Glomerular endothelial cell (primary cell): ENCODE measurements at regions not wholly inside any gene's neighbourhood (a gene's known extent, or its start where the extent isn't known, plus 50 kb on each side); places are given as distances from the start of the nearest gene placed in this dataset.
A peak's percentile ranks its signal among the peaks of the same experiment; 100 is the strongest.

ENCODE experiments used
- DNase-seq: peaks from one replicate; pipeline ENCODE4 v3.0.0-alpha.2; 2011; ENCODE audit warnings: low read depth, low spot score; ENCODE audit errors: extremely low read depth

DNA sequence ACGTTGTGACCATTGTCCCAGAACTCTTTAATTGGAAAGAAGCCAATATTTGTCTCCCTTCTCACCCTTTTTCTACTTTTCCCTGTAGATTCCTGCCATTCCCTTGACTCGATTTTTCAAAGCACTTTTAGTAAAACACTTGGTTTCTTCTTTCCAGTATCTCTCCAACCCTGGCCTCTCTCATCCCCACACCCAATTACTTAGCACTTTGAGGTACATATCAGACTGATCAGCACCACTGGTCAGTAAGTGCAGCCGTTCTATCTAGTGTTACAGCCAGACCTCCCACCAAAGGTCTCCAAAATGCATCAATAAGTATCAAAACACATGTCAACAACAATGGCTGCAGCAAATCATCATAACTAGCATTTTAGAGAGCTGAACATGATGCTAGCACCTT lies 141.9 kb downstream of the BTG1 start:
- no peak for DNase-seq

DNA sequence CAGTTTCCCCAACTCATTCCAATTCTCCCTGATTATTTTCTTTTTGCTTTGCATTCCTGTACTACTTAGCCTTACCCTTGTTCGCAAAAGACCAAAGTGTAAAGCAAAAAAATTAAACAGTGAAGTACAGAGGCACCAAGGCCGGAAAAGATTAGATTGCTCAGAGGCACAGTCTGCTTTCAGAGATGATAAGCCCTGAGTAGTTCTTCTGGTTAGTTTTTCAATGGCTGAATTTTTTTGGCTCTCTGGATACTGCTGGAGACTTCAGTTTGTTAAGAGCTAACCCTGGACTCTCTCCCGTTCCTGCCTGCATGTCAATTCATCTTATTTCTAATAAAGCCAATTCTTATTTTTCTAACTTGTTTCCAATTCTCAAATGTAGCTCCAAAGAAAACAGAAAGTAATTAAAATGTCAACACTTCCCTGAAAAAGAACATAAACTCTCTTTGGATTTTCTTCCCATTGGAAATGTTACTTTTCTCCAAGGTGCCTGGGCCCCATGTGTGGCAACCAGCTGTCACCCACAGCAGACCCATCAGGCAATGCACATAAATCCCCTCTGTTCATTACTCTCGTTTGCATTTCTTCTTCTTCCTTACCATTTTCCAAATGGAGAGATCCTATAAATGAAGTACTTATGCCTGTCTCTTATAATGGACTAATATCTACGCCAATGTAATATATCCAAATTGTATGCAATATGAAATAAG lies 142.8 kb downstream of the BTG1 start:
- DNase-seq = no peak

DNA sequence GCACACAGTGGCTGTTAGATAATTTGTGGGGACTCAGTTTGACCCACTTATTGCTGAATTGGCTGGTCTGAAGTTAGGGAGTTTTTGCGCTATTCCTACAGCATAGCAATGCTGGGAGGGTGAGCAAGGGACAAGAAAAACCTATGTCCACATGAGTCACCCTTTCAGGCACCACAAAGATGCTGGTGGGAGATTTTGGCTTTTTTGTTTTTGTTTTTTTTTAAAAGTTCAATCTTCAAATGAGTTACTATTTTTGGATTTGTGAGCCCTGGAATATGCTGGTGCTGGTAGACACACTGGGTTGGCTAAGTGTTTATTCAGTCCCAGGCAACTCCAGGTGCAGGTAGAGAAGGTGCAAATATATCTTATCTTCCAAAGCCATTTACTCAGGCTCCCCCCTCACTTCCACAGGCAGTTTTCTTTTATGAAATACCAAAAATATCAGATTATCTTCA lies 143.4 kb downstream of the BTG1 start:
- DNase-seq = no peak

DNA sequence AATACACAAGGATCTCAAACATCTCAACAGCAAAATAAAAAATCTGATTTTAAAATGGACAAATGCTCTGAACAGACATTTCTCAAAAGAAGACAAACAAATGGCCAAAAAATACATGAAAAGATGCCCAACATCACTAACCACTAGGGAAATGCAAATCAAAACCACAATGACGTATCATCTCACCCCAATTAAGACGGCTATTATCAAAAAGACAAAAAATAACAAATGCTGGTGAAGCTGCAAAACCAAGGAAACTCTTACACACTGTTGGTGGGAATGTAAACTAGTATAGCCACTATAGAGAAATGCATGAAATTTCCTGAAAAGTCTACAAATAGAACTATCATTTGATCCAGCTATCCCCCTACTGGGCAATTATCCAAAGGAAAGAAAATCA lies 145.0 kb downstream of the BTG1 start:
- no peak for DNase-seq

DNA sequence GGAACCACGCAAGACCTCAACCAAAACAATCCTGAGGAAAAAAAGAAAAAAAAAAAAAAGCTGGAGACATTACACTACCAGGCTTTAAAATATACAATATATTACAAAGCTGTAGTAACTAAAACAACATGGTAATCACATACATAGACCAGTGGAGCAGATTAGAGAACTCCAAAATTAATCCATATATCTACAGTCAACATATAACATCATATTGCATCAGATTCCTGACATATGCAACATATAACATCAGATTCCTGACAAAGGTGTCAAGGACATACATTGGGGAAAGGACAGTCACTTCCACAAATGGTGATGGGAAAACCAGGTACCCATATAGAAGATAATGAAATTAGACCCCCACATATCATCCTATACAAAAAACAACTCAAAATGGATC lies 145.8 kb downstream of the BTG1 start:
- DNase-seq = no peak

DNA sequence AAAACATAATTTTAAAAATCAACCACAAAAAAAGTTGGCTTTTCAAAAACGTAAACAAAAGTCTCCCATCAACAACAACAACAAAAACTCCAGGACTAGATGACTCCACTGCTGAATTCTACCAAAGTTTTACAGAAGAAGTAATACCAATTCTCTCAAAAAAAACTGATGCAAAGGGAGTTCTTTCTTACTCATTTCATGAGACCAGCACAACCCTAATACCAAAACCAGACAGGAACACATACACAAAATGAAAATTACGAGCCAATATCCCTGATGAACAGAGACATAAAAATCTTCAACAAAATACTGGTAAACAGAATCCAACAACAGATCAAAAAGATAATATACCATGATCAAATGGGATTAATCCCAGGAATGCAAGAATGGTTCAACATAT lies 147.3 kb downstream of the BTG1 start:
- DNase-seq = no peak

DNA sequence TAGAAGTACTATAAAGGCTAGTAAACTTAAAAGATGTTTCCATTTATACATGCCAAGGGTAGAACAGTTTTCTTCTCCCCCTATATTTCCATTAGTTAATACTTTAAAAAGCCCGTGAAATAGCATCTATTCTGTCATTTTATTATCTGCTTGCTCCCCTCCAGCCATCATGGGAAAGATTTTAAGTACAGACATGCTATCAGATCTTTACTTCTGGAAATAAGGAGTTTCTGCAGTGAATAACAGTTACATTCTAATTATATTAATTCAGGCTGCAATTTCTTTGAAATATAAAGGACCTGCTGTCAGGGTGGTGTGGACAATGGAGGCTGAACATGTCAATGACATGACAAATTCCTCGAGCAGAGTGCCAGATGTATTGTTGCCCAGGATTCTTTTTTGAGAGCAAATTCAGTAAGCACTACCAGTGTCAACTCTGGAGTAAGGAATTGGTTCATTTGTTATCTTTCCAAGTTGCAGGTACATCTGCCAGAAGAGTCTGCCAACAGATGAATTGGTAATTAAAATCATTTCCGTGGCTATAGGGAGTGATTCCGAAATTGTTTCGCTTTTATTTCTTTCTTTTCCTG lies 151.3 kb downstream of the BTG1 start:
- no peak for DNase-seq

DNA sequence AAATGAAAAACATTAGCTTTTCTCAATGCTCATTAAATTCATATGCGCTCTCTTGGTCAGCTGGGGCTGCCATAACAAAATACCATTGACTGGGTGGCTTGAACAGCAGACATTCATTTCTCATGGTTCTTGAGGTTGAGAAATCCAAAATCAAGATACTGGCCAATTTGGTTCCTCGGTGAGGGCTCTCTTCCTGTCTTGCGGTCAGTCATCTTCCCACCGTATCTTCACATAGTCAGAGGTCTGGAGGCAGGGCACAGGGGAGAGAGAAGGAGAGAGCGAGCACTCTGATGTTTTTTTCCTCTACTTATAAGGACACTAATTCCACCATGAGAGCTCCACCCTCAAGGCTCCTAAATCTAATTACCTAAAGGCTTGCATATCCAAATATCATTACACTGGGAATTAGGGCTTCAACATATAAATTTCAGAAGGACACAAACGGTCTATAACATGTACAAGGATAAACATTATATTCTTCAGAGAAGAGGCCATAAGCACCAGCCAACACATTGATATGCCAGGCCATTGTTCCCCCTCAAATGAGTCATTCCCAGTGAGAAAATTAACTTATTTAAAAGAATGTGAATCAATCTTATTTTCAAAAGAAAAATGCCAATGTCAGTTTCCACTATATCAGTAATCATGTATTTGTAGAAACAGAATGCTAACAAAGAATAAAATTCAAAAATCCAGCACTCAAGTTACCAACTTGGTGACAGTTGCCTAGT lies 152.2 kb downstream of the BTG1 start:
- no peak for DNase-seq

DNA sequence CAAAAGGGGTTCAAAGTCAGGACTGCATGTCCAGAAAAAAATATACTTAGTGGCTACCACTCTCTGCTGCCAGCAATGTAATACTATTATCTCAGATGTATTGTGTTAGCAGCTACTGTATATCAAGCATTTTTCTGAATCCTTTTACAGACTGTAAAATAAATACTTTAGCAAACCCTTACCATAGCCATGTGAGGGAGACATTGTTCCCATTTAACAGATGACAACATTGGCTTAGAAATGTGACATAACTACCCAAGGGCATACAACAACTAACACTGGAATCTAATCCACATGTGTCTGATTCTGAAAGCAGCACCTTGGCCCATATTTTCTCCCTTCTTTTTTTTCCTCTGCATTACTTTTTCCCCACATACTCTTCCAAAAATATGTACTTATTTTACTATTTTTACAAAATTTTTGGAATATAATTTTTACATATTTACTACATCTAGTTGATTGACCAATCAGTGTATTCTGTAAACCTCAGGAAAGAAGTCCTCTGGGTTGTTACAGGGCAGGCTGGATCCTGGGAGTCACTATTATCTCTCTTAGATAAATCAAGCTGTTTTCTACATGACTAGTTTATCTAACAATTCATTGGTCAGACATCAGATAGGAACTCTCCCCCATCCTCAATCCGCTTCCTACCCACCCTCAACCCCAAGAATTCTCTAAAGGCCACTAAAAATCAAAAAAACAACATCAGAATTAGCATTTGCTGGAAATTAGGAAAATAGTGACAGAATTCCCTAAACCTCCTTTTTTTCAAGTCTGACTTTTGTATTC lies 154.1 kb downstream of the BTG1 start:
- no peak for DNase-seq

DNA sequence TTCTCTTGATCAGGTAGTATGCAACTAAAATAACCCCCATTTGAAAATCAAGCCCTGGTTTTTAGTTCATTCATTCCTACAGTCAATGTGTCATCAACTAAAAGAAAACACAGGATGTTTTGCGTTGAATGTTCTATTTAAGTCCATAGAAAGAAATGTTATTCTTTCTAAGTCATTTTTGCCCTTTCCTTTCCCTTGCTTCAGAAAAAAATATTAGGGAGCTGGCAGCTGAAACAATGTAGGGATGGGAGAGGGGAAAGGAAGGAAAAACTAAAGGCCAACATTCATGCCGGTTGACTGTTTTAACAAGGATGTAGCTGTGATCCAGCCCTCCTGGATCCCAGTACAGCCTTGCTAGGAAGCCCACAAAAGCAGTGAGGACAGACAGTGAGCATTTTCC lies 155.1 kb downstream of the BTG1 start:
- peak; percentile 68 for DNase-seq

DNA sequence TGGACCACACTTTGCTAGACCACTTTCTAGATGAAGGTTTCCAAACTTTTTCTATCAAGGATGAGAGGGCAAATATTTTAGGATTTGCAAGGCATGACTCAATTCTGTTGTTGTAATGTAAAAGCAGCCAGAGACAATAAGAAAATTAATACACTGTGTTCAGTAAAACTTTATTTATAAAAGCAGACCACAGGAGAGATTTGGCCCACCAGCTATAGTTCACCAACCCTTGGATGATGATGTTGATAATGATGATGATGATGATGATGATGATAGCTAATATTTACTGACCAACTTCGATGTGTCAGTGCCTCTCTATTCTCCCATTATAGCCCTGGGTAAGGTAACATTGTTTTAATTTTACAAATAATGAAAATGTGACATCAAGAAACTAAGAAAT lies 156.5 kb downstream of the BTG1 start:
- no peak for DNase-seq

DNA sequence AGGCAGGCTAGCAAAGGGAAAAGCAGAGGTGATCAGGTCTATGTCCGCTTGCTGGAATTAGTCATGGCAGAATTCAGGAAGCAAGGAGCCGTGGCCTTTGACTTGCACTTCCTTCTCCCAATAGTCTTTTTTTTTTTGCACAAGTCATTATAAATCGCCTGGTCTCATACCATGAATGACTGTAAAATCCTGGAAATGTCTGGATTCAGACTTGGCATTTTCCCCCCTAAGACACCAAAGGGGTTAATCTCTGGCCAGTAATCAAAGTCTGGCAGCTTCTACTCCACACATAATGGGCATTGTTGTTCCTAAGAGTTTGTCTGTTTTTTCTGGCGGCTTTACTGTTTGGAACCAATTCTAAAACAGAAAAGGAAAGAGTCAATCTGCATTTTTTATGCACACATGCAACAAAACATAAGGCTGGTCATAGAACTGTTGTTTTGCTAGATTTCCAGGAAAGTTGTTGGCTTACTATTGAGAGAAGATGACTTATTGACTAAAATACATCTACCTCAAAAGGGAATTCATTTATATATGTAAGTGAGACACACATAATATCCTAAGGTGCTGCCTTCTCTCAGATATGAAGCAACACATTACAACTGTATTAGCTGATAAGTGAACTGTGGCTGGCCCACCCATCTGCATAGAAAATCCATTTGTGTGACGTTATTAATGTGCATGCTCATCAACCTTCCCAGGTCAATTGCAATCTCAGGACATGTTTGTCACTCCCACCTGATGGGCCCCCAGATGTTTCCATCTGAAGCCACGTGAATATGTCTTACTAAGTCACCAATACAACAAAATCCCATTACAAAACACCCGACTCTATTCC lies 157.3 kb downstream of the BTG1 start:
- peak; percentile 94 for DNase-seq

DNA sequence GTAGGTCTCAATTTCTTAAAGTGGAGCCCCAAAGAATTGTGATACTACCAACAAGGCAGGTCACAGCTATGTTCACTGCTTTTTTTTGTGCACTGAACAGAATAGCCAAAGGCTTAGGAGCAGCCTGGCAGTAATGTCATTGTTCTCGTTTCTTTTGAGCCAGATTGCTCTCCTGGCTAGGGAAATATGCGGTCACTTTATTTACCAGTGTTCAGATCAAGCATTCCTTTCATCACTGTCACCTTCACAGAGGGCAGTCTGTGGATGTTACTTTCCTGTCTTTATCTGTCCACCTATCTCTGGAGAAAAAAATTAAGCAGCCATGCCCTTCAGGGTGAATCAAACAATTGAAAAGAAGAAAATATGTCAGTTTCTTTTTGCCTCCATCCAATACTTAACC lies 159.6 kb downstream of the BTG1 start:
- DNase-seq = no peak

DNA sequence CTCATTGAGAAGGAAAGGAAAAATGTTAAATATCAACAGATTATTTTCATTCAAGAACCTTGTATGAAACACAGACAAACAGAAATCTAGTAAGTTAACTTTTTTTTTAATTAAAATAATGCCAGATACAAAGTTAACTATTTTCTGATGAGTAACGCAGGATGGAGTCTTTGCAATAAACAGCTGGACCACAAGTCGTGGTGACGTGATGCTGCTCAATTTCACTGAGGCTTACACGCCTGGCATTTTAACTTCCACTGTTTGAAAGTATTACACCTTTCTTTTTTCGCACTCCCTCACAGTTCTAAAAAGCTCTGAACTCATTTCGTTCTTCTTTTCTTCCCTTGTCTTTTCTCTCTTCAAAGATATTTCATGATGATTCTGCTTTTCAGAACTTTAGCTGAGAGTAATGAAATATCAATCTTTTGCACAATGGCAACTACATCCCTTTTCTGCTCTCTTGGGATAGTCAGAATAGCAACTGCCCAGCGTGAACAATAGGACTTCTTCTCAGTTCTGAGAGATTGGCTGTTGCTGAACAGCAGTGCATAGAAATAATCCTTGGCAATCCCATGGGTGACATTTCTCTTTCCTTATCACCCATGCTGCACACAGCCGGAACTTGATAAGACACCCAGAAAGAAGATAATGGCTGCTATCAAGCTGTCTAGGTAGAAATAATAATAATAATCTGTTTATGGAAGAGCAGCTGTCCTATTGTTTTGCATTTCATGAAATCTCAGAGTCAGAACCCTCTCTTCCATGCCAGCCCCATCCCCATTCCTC lies 160.5 kb downstream of the BTG1 start:
- DNase-seq = no peak

DNA sequence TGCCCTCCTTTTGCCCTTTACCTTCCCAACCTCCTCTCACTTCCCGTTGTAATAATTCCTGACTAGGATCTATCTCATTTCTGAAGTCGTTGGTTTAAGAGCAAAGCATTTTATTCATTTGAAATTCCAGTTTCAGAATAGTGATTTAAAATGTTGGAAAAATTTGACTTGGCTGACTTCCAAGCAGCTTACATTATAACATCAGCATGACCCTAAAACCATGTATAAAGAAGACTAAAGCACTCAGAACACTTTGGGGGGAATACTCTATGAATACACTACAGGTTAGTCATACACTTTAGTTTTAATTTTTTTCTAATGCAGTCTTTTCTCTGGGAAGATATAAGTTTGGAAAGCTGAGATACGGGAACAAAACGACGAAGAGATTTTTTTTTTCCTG lies 161.1 kb downstream of the BTG1 start:
- no peak for DNase-seq

DNA sequence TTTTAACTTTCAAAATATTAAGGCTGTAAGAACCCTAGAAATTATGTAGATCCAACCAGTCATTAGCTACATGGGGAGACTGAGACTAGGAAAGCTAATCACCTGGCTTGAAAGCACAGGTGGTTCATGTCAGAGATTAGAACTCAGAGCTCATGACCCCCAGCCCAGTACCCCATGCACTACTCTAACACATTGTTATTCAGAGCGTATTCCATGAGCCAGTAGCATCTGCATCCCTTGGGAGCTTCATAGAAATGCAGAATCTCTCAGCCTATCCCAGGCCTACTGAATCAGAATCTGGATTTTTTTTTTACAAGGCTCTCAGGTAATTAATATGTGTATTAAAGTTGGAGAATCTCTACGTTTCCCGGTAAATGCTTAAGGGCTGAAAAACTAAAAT lies 161.7 kb downstream of the BTG1 start:
- DNase-seq = no peak

DNA sequence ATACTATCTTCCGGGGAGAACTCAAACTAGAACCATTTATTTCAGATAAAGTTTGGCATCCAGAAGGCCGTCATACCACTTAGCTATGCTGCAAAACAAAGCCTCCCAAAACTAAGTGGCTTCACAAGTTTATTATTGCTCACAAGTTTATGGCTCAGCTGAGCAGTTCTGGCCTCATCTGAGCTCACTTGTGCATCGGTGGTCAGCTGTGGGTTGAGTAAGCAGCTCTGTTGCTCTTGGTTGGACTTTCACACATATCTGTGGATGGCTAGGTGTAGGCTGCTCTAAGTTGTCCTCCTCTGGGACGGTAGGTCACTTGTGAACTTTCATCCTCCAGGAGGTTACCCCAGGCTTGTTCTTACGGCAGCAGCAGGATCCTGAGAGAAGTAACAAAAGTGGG lies 162.7 kb downstream of the BTG1 start:
- no peak for DNase-seq

DNA sequence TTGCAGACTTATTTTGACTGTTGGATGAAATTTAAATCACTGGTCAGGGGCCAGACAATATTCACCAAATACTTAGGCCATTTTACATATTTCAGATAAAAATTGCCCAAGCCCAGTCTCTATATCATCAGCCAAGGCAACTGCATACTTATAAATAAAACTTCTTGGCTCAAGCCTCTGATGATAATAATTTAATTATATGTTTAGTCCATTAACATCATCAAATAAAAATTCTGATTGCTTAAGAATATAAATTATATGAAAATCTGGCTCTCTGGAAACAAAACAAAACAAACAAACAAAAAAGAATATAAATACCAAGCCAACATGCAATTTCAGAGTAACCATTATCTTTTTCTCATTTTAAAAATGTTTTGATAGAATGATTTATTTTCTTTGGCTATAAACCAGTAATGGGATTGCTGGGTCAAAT lies 165.2 kb downstream of the BTG1 start:
- no peak for DNase-seq

DNA sequence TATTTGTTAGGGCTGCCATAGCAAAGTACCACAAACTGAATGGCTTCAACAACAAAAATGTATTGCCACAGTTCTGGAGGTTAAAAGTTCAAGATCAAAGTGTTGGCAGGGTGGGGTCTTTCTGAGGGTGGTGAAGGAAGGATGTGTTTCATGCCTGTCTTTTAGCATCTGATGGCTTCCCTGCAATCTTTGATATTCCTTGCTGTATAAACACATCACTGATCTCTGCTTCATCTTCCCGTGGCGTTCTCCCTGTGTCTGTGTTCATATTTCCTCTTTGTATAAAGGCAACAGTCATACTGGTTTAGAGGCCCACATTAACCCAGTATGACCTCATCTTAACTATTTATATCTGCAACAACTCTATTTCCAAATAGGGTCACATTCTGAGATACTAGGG lies 167.5 kb downstream of the BTG1 start:
- DNase-seq = no peak

DNA sequence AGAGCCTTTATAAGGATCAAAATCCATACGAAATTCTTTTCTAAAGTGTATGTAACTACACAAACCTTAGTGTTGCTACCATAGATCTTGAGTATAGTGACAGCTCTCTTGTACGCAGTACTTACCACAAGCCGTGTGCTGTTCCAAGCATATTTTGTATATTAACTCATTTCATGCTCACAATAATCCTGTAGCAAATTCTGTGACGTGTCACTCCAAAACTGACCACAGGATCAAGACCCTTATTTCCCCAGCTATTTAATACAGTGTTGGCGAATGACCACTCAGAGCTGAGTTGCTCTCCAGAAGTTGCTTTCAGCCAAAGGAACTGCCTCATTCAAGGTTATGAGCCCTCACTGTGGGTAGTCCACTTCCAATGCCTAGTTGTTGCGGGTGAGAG lies 169.8 kb downstream of the BTG1 start:
- DNase-seq = no peak
